Fibroblast of skin of left biceps (primary cell): ENCODE measurements at regions not wholly inside any gene's neighbourhood (a gene's known extent, or its start where the extent isn't known, plus 50 kb on each side); places are given as distances from the start of the nearest gene placed in this dataset.
"Not testable (repeated sequence)": the region's sequence is repeated elsewhere in the genome, so short reads cannot be mapped to it uniquely, and the experiment has no call there.

Source experiments
- DNase-seq, 2 experiments: peaks; one replicate each; pipeline ENCODE4 v3.0.0-alpha.2; 2013; ENCODE audit warnings: low read depth in 2 of 2

GRCh38 chr2:35957053-35957452 is 398.5 kb upstream of the CRIM1 start:
- DNase-seq = not testable (repeated sequence)

DNA sequence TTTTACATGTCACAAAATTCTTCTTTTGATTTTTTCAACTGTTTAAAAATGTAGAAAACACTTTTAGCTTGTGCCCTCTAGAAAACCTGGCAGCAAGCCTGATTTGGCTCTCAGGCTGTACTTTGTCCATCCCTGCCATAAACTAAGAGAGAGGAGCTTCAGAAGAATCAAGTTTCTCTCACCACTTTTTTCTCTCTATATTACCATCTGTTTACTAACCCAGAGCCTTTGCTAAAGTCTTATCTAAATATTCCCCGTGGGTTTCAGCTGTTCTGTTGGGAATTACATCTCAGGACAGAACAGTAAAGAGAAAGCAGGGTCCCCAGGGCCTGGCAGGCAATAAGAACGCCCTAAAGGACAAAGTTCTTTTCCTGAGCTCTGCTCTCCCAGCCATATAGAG is 409.1 kb upstream of the CRIM1 start:
- DNase-seq = no peak

DNA sequence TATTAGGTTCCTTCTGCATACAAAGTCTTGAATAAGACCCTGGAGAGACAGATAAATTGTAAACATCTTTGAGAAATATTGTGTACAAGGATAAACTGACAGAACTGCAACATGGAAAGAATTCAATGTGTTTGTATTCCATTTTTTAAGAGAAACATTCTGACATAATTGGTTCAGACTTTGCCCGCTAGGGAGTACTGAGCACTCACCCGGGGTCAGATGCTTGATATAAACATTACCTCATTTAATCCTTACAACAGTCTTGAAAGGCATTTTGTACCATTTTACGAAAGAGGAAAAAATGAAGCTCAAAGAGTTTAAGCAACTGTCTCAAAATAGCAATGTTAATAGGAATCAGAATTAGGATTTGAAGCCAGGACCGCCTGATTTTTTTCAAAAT is 416.7 kb upstream of the CRIM1 start:
- DNase-seq = no peak

- no peak for DNase-seq
Observed at GRCh38 chr2:35933031-35933430, 422.5 kb upstream of the CRIM1 start.

DNA sequence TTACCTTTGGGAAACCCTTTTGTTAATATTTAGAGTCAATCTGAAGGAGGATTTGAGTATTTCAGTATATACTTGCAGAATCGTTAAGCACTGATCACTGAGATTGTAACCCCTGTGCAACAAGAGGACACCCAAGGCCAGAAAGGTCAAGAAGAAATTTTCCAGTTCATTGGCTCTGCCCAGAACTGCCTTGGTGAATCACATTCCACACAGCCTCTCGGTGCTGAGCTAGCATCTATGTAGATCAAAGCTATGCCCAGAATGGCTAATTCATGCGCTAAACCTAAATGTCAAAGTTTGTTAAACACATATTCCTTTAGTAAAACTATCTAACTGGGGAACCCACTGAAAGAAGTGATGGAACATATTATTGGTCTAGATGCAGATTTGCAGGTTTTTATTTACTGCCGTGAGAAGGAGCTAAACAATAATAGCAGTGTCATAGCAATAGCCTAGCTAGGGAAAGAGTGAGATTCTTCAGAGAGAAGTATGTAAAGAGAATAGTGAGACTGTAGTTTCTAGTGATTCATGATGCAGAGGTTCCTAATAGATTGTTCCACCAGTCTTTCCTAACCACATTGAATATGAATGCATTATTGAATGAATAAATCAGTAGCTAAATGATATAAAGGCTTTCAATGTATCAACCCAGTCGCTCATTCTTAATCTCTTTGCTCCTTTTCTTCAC is 423.2 kb upstream of the CRIM1 start:
- DNase-seq = no peak

DNA sequence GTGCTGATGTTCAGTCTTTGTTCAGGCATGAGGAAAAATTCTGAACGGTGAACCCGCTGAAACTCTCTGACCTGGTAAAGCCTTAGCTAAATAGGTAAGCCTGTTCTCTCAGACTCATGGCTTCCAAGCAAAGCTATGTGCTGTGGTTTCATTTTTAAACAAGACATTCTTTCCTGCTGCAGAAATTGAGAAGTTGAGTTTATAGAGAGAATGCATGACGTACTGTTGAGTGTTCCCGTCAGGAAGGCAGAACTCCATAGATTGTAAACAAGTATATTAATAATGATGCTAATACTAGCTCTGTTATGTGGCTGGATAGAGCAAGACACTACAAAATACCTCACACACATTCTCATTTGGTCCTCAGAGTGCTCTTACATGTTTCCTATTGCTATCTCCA is 424.0 kb upstream of the CRIM1 start:
- no peak for DNase-seq

DNA sequence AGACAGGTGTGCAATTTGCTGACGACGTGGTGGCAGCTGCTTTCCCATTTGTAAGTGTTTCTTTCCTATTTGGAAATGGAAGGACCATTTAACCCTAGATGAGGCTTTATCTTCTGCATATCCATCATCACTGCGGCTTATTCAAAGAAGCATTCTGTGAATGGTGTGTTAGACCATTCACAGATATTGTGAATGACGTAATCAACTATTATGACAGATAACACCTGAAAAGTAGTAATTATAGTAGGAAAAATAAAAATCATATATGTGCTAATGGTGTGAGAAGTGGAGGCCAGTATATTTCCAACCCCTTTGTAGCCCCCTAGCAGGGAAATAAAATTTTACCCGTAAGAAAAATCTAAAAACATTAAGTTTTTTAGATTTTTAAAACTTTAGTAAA is 424.5 kb upstream of the CRIM1 start:
- DNase-seq = no peak

- DNase-seq = no peak
Observed at GRCh38 chr2:35929551-35929950, 426.0 kb upstream of the CRIM1 start.

DNA sequence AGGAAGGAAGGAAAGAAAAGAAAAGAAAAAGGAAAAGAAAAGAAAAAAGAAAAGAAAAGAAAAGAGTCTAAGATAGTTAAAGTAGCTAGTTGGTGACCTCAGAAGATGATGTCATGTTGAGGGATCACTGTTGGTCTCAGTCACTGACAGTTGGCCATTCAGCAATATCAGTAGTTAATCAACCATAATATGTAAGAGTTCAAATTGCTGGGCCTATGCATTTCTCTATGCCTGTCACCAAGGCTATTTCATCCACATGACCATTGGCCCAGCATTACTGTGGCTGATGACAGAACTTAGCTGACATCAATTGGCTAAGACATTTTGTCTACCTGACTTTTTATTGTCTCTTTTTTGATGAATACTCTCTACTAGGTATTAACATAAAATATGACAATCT is 435.5 kb upstream of the CRIM1 start:
- no peak for DNase-seq

DNA sequence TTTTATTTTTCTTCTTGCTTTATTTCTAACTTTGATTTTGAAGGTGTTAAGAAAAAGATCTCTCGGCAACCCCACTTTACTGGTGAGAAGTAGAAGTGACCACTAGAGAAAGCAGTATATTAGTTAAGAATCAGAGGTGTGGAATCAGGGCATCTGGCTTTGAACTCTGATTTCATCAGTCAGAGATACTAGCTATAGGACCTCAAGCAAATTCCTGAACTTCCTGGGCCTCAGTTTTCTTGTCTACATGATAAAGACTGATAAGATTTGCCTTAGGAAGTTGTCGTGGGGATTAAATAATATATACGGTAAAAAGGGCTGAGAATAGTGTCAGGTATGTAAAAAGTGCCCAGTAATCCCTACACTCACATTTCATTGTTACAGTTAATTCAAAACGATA is 440.3 kb upstream of the CRIM1 start:
- DNase-seq = no peak

- DNase-seq = no peak
Observed at GRCh38 chr2:35891936-35892335, 463.6 kb upstream of the CRIM1 start.

GRCh38 chr2:35891528-35891927 is 464.1 kb upstream of the CRIM1 start:
- DNase-seq = no peak

GRCh38 chr2:35887146-35887545 is 468.4 kb upstream of the CRIM1 start:
- no peak for DNase-seq

- DNase-seq = no peak
Observed at GRCh38 chr2:35873921-35874320, 481.7 kb upstream of the CRIM1 start.

- no peak for DNase-seq
Observed at GRCh38 chr2:35871672-35872071, 483.9 kb upstream of the CRIM1 start.

DNA sequence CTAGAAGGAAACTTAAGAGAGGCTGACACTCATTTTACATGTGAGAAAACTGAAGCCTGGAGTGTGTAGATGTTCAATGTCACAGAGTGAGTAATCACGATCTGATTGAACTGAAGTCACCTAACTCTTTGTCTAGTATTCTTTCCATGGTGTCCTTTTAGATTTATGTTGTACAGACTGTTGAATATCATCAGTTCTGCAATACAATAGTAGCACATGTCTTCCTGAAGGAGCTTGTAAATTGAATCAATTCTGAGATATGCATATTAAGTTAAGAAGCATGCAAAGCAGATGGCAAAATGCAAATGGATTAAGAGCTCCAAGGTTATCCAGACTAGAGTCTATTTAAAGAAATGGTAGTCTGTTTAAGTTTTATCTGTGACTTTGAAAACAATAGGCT is 484.9 kb upstream of the CRIM1 start:
- no peak for DNase-seq

DNA sequence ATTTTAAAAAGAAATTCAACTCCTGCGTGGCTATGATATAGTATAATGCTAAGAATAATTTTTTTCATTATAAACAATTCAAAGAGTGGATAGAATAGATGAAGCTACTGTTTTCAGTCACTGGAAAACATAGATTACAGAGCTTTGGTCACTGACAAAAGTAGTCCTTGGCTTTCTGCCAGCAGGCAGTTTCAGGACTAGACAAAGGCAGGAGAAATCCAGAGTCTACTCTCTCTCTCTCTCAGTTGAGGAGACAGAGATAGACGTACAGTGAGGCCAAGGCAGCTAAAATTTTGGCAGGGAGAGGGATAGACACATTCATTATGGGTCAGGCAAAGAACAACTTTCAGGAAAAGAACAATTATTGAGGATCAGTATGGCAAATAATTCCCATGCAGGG is 491.4 kb upstream of the CRIM1 start:
- DNase-seq = no peak

- no peak for DNase-seq
Observed at GRCh38 chr2:35858216-35858615, 497.4 kb upstream of the CRIM1 start.

GRCh38 chr2:35857498-35857897 is 498.1 kb upstream of the CRIM1 start:
- no peak for DNase-seq

GRCh38 chr2:35831385-35831784 is 524.2 kb upstream of the CRIM1 start:
- peak in 1 of 2 experiments; percentile 0 for DNase-seq

GRCh38 chr2:35830833-35831232 is 524.7 kb upstream of the CRIM1 start:
- no peak for DNase-seq

GRCh38 chr2:35827086-35827485 is 528.5 kb upstream of the CRIM1 start:
- DNase-seq = no peak

GRCh38 chr2:35822716-35823115 is 532.9 kb upstream of the CRIM1 start:
- DNase-seq = no peak

GRCh38 chr2:35821675-35822074 is 533.9 kb upstream of the CRIM1 start:
- DNase-seq = no peak
